ENCODE measurements at regions not wholly inside any gene's neighbourhood (a gene's known extent, or its start where the extent isn't known, plus 50 kb on each side); places are given as distances from the start of the nearest gene placed in this dataset.

DNA sequence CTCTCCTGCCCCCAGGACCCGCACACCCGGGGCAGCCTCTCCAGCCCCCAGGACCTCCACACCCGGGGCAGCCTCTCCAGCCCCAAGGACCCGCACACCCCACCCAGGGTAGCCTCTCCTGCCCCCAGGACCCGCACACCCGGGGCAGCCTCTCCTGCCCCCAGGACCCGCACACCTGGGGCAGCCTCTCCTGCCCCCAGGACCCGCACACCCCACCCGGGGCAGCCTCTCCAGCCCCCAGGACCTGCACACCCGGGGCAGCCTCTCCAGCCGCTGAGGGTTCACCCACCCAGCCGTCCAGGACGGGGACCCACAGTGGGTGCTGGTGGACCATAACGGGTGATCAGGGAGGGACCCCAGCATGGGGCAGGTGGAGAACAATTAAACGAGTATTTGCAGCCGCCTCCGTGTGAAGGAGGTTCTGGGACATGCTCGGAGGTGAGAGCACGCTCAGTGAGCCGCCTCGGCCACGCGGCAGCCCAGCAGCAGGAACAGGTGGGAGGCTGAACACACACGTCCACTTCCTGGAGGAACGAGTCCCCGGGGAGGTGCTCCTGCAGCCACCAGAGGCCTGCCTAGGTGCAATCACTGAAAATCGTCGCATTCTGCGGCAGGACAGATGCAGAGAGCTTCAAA is 107.9 kb downstream of the PDGFA start:
- no peak overlapping the region for H3K4me3 ChIP-seq (replicated peaks in 1 of 3)
- H3K27me3 ChIP-seq = no peaks in the 10 kb centered on the region
- no peak for DNase-seq
- 64 to 75% methylated on average over 18 to 28 of the region's 29 CpGs for WGBS, 2 donors
- H3K27ac ChIP-seq = no peak overlapping the region
- TF ChIP-seq, protein P1, sequence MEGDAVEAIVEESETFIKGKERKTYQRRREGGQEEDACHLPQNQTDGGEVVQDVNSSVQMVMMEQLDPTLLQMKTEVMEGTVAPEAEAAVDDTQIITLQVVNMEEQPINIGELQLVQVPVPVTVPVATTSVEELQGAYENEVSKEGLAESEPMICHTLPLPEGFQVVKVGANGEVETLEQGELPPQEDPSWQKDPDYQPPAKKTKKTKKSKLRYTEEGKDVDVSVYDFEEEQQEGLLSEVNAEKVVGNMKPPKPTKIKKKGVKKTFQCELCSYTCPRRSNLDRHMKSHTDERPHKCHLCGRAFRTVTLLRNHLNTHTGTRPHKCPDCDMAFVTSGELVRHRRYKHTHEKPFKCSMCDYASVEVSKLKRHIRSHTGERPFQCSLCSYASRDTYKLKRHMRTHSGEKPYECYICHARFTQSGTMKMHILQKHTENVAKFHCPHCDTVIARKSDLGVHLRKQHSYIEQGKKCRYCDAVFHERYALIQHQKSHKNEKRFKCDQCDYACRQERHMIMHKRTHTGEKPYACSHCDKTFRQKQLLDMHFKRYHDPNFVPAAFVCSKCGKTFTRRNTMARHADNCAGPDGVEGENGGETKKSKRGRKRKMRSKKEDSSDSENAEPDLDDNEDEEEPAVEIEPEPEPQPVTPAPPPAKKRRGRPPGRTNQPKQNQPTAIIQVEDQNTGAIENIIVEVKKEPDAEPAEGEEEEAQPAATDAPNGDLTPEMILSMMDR (IDR thresholded peaks at IDR 0.05) = no peak
- no peak for TF ChIP-seq POLR2A (IDR thresholded peaks at IDR 0.05)
- no peaks in the 10 kb centered on the region for H3K9me3 ChIP-seq
- no peaks in the 10 kb centered on the region for H3K36me3 ChIP-seq
- intact Hi-C loops (cut with DNase I) = no loop called here
- H3K4me1 ChIP-seq = no peaks in the 10 kb centered on the region

DNA sequence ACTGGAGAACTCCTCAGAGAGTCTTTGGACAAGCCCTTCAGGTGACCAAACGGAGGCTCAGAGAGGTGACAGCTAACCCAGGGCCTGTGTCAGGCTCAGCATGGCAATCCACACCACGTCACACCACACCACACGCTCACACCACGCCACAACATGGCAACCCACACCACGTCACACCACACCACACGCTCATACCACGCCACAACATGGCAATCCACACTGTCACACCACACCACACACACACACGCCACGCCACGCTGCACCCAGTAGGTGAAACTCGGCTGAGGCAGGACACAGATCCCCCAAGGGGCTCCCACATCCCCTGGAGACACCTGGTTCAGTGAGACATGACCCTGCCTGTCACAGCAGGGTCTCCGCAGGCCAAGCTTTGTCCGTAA is 107.3 kb downstream of the PDGFA start:
- TF ChIP-seq, protein P1 (IDR thresholded peaks at IDR 0.05) = no peak
- H3K27me3 ChIP-seq = no peaks in the 10 kb centered on the region
- H3K27ac ChIP-seq = no peak overlapping the region
- 95% methylated on average over 13 of the region's 13 CpGs for WGBS, 2 donors
- no peaks in the 10 kb centered on the region for H3K4me1 ChIP-seq
- no peak for DNase-seq
- no peaks in the 10 kb centered on the region for H3K9me3 ChIP-seq
- H3K4me3 ChIP-seq (replicated peaks in 1 of 3) = no peak overlapping the region
- intact Hi-C loops (cut with DNase I) = no loop called here
- H3K36me3 ChIP-seq = no peaks in the 10 kb centered on the region

DNA sequence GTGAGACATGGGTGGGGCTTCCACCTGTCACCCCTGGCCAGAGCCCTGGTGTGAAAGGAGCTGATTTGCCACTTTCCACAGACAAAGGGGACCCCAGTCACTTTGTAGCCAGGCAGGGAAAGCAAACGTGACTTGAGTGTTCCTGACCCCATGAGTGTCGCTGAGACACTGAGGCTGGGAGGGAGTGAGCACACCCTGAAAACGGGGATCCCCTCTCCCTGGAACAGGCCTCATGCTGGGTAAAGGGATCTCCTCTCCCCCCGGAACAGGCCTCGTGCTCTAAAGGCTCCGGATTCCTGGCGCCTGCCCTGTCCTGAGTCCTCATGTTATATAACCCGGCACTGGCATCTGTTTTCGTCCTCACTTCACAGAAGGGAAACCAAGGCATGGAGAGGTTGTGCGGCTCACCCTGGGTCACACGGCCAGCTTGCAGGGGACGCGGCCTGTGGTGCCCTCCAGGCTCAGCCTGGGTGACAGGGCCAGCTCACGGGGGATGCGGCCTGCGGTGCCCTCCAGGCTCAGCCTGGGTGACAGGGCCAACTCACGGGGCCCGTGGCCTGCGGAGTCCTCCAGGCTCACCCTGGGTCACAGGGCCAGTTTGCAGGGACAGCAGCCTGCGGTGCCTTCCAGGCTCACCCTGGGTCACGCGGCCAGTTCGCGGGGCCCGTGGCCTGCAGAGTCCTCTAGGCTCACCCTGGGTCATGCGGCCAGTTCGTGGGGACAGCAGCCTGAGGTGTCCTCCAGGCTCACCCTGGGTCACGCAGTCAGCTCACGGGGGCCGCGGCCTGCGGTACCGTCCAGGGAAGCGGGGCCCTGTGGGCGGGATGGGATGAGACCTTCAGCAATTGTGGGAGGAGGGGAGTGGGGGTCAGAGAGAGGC is 104.7 kb downstream of the PDGFA start:
- TF ChIP-seq, protein P1 (IDR thresholded peaks at IDR 0.05) = no peak
- no peak for TF ChIP-seq POLR2A (IDR thresholded peaks at IDR 0.05)
- WGBS, 2 donors = 86 to 93% methylated on average over 18 to 23 of the region's 35 CpGs

DNA sequence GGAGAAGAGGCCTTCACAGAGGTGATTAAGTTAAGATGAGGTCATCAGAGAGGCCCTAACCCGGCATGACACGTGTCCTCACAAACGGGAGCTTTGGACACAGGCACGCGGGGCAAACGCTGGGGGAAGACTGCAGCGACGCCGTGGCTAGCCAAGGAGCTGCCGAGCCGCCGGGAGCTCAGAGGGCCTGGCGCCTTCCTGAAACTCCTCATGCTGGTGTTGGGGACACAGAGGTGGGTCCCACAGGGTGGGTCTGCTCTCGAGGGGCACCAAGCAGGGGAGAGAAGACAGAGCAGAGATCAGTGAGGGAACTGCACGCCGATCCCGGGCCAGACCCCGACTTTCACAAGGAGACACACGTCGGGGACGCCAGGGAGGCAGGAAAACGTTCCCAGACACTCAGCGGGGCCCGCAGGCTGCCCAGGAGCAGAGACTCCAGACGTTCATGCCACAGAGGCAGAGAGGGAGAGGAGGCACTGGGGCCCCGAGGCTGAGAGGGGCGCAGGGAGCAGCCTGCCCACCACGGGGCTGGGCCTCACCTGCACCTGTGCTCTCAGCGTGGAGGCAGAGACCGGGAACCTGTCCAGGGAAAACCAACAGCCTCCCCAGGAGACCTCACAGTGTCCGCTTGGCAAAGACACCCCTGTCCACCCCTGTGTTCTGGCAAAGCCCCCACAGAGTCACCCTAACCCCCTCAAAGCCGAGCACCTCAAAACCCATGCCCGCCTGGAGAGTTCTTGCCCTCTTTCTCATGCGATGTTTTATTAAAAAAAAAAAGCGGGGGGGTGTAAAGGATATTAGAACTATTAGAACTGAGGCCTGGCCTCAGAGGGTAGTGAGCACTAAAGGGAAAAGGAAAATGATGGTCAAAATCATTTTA is 103.8 kb downstream of the PDGFA start:
- Histone ChIP-seq H3K36me3 (no peaks in the 10 kb centered on the region), H3K27ac (no peak overlapping the region), H3K4me1 (no peaks in the 10 kb centered on the region), H3K9me3 (no peaks in the 10 kb centered on the region), H3K4me3 (replicated peaks in 1 of 3) (no peak overlapping the region), H3K27me3 (no peaks in the 10 kb centered on the region)
- intact Hi-C loops (cut with DNase I) = no loop called here
- WGBS, 2 donors = 85% methylated on average over 35 of the region's 35 CpGs
- DNase-seq = no peak
- TF ChIP-seq, protein P1 (IDR thresholded peaks at IDR 0.05) = no peak
- no peak for TF ChIP-seq POLR2A (IDR thresholded peaks at IDR 0.05)

More for the DNA sequence above, 104.7 kb downstream of the PDGFA start:
- Histone ChIP-seq H3K4me1 (no peaks in the 10 kb centered on the region), H3K27me3 (no peaks in the 10 kb centered on the region), H3K4me3 (replicated peaks in 1 of 3) (no peak overlapping the region), H3K36me3 (no peaks in the 10 kb centered on the region), H3K27ac (no peak overlapping the region), H3K9me3 (no peaks in the 10 kb centered on the region)
- no peak for DNase-seq
- intact Hi-C loops (cut with DNase I) = no loop called here

All from thyroid gland (tissue), 4 donors.